Body of pancreas (tissue), 4 donors: ENCODE measurements at regions not wholly inside any gene's neighbourhood (a gene's known extent, or its start where the extent isn't known, plus 50 kb on each side); places are given as distances from the start of the nearest gene placed in this dataset.

Experiments
- POLR2A ChIP-seq, 3 donors: fragments of 450-650 bp; IDR thresholded peaks; one replicate each; pipeline ENCODE4 v1.6.1; 2016; ENCODE audit warnings: antibody characterized with exemption in 3 of 3, mild to moderate bottlenecking in 2 of 3
- TF ChIP-seq, protein P1 (sequence below), 7 experiments: fragments of 450-650 bp in 4 of 7; fragments of 200-600 bp in 3 of 7; sonication (generic) in 3 of 7; IDR thresholded peaks; one replicate each; pipeline ENCODE4 v1.5.1; 2016 to 2019; ENCODE audit warnings: antibody characterized with exemption in 7 of 7

DNA sequence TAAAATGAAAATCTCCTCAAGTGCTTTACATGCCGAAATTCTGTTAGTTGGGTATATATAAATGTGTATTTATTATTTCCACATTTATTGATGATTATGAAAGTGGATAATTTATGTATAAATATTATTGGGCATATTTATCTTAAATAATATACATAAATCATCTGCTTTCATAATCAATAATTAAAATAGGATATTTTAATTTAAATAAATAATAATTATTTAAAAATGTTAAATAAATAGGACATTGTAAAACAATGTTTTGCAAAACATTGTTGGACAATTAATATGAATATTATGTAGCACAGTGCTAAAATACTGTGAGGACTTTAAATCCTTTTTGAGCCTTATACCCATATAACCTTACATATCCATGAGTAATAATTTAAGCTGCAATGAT, 786.5 kb upstream of the CITED2 start:
- TF ChIP-seq POLR2A (IDR thresholded peaks at IDR 0.05), result no peak
- TF ChIP-seq, protein P1, sequence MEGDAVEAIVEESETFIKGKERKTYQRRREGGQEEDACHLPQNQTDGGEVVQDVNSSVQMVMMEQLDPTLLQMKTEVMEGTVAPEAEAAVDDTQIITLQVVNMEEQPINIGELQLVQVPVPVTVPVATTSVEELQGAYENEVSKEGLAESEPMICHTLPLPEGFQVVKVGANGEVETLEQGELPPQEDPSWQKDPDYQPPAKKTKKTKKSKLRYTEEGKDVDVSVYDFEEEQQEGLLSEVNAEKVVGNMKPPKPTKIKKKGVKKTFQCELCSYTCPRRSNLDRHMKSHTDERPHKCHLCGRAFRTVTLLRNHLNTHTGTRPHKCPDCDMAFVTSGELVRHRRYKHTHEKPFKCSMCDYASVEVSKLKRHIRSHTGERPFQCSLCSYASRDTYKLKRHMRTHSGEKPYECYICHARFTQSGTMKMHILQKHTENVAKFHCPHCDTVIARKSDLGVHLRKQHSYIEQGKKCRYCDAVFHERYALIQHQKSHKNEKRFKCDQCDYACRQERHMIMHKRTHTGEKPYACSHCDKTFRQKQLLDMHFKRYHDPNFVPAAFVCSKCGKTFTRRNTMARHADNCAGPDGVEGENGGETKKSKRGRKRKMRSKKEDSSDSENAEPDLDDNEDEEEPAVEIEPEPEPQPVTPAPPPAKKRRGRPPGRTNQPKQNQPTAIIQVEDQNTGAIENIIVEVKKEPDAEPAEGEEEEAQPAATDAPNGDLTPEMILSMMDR (IDR thresholded peaks at IDR 0.05), result no peak
